Activated T-helper 1 cell treated with anti-CD3 and anti-CD28 coated beads, Interleukin-12 subunit alpha, Interleukin-12 subunit beta, Interleukin-2, Interleukin-4 antibody, amounts not matched to agents 30 ng/mL and 10 ng/mL and 1 ng/mL, durations not matched to agents 14 hours and 24 hours and 36 hours (primary cell): ENCODE measurements at regions not wholly inside any gene's neighbourhood (a gene's known extent, or its start where the extent isn't known, plus 50 kb on each side); places are given as distances from the start of the nearest gene placed in this dataset.
"Not testable (repeated sequence)": the region's sequence is repeated elsewhere in the genome, so short reads cannot be mapped to it uniquely, and the experiment has no call there.

ENCODE experiments used
- DNase-seq: peaks from one replicate; pipeline ENCODE4 v3.0.0; 2021; ENCODE audit warnings: low spot score
- H3K27ac Mint-ChIP-seq: one replicate; pipeline ENCODE4 v1.8.0; 2021; ENCODE audit warnings: mild to moderate bottlenecking, mixed read lengths
- H3K27me3 Mint-ChIP-seq: one replicate; pipeline ENCODE4 v1.8.0; 2022; ENCODE audit warnings: mild to moderate bottlenecking, moderate library complexity, mixed read lengths; ENCODE audit not compliant: insufficient read depth
- H3K36me3 Mint-ChIP-seq: one replicate; pipeline ENCODE4 v1.8.0; 2021; ENCODE audit warnings: low read depth, mixed read lengths
- H3K4me1 Mint-ChIP-seq: one replicate; pipeline ENCODE4 v1.8.0; 2021; ENCODE audit warnings: low read depth, mixed read lengths
- H3K4me3 Mint-ChIP-seq: one replicate; pipeline ENCODE4 v1.8.0; 2021; ENCODE audit warnings: mild to moderate bottlenecking, moderate library complexity, mixed read lengths
- H3K9me3 Mint-ChIP-seq: one replicate; pipeline ENCODE4 v1.8.0; 2021; ENCODE audit warnings: mixed read lengths
- intact Hi-C: fragments of 100-400 bp; cut with micrococcal nuclease; formaldehyde crosslinking; loops from one replicate; pipeline ENCODE4 v1.15.1; 2024

DNA sequence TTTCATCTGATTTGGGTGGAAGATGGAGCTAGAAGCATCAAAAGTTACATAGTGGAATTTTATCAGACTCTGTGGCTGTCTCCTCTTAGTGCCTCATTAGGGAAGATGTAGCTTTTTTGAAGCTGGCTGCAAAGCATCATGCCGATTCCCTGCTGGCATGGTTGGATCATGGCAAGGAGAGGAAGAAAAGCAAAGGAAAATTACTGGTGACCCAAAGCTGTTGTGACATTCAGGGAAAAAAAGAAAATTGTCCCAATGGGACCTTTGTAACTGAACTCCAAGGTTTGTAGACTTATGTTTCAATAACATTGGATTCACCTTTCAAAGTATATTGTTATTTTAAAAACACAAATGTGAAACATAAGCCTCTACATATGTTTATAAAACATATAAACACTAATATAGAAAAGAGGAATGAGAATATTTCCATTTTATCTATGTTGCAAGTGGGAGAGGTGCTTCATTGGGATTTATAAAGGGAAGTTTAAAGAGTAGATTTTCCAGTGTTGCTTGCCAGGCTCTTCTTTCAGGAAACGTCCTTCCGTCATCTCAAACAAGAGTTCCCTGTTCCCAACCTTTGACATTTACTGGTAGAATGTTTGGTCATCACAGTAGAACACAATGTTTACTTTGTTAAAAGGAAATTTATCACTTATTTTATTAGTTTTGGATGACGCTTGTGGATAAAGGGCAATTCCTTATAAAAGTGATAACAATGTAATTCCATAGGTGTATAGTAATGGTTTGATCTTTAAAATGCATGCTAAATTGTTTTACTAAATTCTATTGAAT lies 190.1 kb upstream of the GPRIN3 start:
- H3K27ac Mint-ChIP-seq: no peak overlapping the region
- H3K36me3 Mint-ChIP-seq: no peaks in the 10 kb centered on the region
- peaks cover 23% of the 10 kb centered on the region for H3K27me3 Mint-ChIP-seq
- no peak overlapping the region for H3K4me3 Mint-ChIP-seq
- H3K9me3 Mint-ChIP-seq: no peaks in the 10 kb centered on the region
- intact Hi-C loops: no loop called here
- H3K4me1 Mint-ChIP-seq: no peaks in the 10 kb centered on the region
- no peak for DNase-seq

DNA sequence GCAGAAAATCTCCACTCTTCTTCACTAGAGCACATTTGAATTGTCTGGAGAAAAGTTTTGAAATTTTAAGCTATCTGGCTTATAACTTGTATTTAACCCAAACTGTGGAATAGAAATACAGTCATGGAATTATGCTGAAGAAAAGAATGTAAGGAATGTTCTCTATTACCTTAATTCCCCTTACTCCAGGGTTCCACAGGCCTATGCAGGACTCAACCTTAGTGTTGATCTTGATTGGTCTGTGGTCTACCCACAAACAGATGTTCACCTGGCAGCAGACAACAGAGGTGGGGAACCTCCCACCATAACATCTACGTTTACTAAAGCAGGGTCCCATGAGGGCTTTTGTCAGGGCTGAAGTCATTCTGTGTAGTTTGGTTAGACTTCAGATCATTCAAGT lies 189.3 kb upstream of the GPRIN3 start:
- Mint-ChIP-seq H3K4me1 (no peaks in the 10 kb centered on the region), H3K9me3 (no peaks in the 10 kb centered on the region), H3K4me3 (no peak overlapping the region), H3K27ac (no peak overlapping the region), H3K27me3 (peaks cover 23% of the 10 kb centered on the region), H3K36me3 (no peaks in the 10 kb centered on the region)
- DNase-seq: no peak
- intact Hi-C loops: no loop called here

DNA sequence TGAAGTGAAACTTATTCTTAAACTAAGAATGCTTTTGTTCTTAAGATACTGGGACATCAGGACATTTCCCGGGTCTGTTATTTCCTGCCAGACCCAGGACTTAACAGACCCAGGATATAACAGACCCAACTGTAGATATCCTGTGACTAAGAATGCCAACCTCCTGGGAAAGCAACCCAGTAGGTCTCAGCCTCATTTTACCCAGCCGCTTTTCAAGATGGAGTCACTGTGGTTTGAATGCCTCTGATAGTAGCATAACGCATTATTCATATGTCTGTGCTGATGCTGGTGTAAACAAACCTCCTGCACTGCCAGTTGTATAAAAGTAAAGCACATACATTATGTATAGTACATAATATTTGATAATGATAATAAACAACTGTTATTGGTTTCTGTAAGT lies 185.8 kb upstream of the GPRIN3 start:
- peaks cover 4% of the 10 kb centered on the region for H3K27me3 Mint-ChIP-seq
- no peak overlapping the region for H3K27ac Mint-ChIP-seq
- no peaks in the 10 kb centered on the region for H3K9me3 Mint-ChIP-seq
- H3K4me3 Mint-ChIP-seq: no peak overlapping the region
- no peaks in the 10 kb centered on the region for H3K4me1 Mint-ChIP-seq
- no peak for DNase-seq
- intact Hi-C loops: no loop called here
- H3K36me3 Mint-ChIP-seq: no peaks in the 10 kb centered on the region

DNA sequence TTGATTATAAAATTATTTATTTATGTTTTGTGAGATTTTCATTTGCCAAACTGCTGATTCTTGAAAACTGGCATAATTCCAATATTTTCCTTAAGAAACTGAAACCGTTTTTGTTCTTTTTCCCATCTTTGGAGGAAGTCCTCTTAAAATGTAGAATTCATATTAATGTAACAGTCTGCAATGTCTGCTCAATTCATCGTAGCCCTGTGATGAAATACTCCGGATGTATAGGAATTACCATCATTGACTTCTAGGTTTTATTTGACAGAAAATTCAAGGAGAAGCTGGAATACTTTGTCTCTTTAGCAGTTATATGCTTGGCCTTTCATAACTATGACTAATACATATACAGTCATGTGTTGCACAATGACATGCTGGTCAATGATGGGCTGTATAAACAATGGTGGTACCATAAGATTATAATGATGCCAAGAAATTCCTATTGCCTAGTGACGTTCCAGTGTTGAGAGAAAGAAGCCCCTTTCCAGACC lies 185.0 kb upstream of the GPRIN3 start:
- H3K27me3 Mint-ChIP-seq: peaks cover 4% of the 10 kb centered on the region
- intact Hi-C loops: no loop called here

DNA sequence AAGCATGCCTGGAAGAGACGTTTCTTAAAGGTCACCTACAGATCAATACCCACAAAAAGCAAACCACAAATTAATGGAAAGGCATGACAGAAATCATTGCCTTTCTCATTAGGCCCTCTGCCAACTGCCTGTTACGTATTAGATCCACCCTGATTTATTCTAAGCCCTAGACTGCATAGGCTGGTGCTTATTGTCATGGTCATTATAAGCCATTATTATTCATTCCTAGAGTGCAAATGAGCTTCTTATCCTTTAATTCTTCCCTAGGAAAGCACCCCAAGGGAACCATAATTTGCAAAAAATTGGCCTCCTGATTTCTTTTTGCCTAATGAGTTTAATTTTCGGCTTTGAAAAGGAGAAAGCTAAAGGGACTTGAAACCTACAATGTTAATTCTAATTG lies 184.2 kb upstream of the GPRIN3 start:
- no peak for DNase-seq
- Mint-ChIP-seq H3K9me3 (no peaks in the 10 kb centered on the region), H3K27ac (no peak overlapping the region), H3K27me3 (peaks cover 2% of the 10 kb centered on the region), H3K4me3 (no peak overlapping the region), H3K36me3 (no peaks in the 10 kb centered on the region), H3K4me1 (no peaks in the 10 kb centered on the region)
- intact Hi-C loops: no loop called here

More for the DNA sequence above, 185.0 kb upstream of the GPRIN3 start:
- Mint-ChIP-seq H3K36me3 (no peaks in the 10 kb centered on the region), H3K4me3 (no peak overlapping the region), H3K4me1 (no peaks in the 10 kb centered on the region), H3K27ac (no peak overlapping the region), H3K9me3 (no peaks in the 10 kb centered on the region)
- DNase-seq: no peak

DNA sequence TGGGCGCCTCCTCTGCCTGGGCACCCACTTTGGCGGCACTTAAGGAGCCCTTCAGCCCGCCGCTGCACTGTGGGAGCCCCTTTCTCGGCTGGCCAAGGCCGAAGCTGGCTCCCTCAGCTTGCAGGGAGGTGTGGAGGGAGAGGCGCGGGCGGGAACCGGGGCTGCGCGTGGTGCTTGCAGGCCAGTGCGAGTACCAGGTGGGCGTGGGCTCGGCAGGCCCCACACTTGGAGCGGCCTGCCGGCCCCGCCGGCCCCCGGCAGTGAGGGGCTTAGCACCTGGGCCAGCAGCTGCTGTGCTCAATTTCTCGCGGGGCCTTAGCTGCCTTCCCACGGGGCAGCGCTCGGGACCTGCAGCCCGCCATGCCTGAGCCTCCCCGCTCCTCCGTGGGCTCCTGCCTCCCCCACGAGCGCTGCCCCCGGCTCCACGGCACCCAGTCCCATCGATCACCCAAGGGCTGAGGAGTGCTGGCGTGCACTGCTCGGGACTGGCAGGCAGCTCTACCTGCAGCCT lies 182.4 kb upstream of the GPRIN3 start:
- not testable (repeated sequence) for DNase-seq, H3K9me3 Mint-ChIP-seq
- intact Hi-C loops: loop anchor here (5.0 kb wide), 1 partner anchor 412 kb away; no protein-coding TSS in a partner anchor

DNA sequence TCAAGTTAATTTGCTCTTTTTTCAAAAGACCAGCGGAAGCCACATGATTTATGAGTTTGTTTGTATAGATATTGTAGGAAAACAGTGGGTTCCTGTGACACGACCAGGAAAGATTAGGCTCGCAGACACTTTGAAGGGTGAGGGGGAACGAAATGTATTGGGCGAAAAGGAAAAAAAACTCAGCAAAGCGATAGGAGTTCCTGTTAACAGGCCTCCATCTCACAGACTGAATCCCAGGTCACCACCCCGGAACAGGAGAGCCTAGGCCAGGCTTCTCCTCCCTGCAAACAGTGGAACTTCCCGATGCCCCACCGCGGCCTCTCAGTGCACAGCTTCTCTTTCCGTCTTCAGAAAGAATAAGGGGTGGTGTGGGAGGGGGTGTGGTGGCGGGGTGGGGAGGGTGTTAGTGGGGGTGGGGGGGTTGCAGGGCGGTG lies 181.8 kb upstream of the GPRIN3 start:
- Mint-ChIP-seq H3K4me3 (no peak overlapping the region), H3K9me3 (no peaks in the 10 kb centered on the region), H3K27me3 (no peaks in the 10 kb centered on the region), H3K27ac (no peak overlapping the region), H3K36me3 (no peaks in the 10 kb centered on the region), H3K4me1 (no peaks in the 10 kb centered on the region)
- intact Hi-C loops: loop anchor here (5.0 kb wide), 1 partner anchor 413 kb away; no protein-coding TSS in a partner anchor
- no peak for DNase-seq

More for the DNA sequence above, 182.4 kb upstream of the GPRIN3 start:
- not testable (repeated sequence) for H3K4me1 Mint-ChIP-seq, H3K36me3 Mint-ChIP-seq, H3K4me3 Mint-ChIP-seq, H3K27ac Mint-ChIP-seq, H3K27me3 Mint-ChIP-seq

DNA sequence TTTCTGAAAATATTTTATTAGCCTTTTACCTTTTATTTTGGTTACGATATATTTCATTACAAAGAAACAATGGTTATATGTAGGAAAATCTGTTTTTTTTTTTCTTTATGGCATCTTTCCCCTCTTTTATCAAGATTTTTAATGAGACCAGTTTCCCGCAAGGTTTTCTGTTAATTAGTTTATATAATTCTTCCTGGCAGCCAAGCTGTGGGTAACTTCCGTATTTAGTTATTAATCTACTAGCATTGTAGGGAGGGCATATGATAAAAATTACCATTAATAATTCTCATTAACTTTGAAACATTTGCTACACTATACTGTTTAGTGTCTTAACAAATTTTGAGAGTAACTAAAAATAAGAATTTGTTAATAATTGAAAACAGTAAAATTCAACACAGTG lies 181.1 kb upstream of the GPRIN3 start:
- no peaks in the 10 kb centered on the region for H3K36me3 Mint-ChIP-seq
- intact Hi-C loops: loop anchor here (5.0 kb wide), 1 partner anchor 414 kb away; no protein-coding TSS in a partner anchor
- no peak overlapping the region for H3K4me3 Mint-ChIP-seq
- no peaks in the 10 kb centered on the region for H3K9me3 Mint-ChIP-seq
- H3K27me3 Mint-ChIP-seq: no peaks in the 10 kb centered on the region
- H3K27ac Mint-ChIP-seq: no peak overlapping the region
- no peak for DNase-seq
- no peaks in the 10 kb centered on the region for H3K4me1 Mint-ChIP-seq

DNA sequence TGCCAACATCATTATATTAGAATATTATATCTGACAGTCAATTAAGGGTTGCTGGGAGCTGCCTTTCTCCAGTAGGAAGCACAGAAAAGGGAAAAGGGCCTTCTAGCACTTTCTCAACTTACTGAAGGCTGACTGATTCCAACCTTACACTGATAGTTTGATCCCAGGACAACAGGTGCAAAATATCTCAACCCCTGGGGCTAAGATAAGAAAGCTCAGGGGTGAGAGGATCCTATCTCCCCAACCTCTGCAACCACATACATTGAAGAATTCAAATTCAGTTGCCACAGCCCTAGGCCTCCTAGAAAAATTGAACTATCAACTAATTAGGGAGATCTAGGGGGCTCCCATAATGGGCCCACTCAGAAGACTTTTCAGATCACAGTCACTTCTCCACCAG lies 179.1 kb upstream of the GPRIN3 start:
- DNase-seq: no peak
- intact Hi-C loops: loop anchor here (5.0 kb wide), 1 partner anchor 416 kb away; no protein-coding TSS in a partner anchor
- H3K4me3 Mint-ChIP-seq: no peak overlapping the region
- no peaks in the 10 kb centered on the region for H3K9me3 Mint-ChIP-seq
- no peak overlapping the region for H3K27ac Mint-ChIP-seq
- peaks cover 1% of the 10 kb centered on the region for H3K27me3 Mint-ChIP-seq
- no peaks in the 10 kb centered on the region for H3K4me1 Mint-ChIP-seq
- H3K36me3 Mint-ChIP-seq: no peaks in the 10 kb centered on the region

DNA sequence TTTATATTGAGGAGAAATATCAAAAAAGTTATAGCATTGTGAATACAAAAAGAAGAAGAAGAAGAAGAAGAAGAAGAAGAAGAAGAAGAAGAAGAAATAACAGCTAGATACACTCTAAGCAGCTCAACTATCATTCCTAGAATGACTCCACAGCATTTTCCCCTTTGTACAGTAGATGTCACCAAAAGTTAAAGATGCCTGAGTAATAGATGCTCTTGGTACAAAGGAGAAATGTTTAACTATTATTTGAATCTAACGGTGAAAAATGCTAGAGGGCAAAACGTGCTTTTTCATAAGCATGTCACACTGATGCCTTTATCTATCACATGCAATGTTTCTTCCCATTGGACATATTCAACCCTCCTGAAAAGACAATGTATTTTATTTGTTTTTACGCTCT lies 178.4 kb upstream of the GPRIN3 start:
- no peaks in the 10 kb centered on the region for H3K9me3 Mint-ChIP-seq
- intact Hi-C loops: loop anchor here (5.0 kb wide), 1 partner anchor 416 kb away; no protein-coding TSS in a partner anchor

DNA sequence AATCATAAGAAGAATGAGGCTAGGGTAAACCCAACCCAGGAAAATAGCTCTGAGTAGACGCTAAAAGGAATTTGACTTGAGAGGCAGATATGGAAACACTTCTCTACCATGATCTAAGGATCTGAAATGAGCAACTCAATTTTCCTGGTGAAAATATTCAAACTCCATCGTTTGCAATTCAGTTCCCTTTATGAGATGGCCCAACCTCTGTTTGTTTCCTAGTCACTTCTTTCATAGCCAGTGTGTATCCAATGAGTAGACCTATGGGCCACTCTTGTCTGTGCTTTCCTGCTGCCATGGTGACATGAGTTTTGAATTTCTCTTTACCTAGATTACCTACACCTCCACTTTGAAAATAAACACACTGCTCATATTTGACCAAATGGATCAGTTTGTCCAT lies 176.2 kb upstream of the GPRIN3 start:
- DNase-seq: no peak
- Mint-ChIP-seq H3K27me3 (peaks cover 7% of the 10 kb centered on the region), H3K9me3 (peaks cover 11% of the 10 kb centered on the region), H3K36me3 (peaks cover 2% of the 10 kb centered on the region), H3K4me1 (no peaks in the 10 kb centered on the region), H3K27ac (no peak overlapping the region), H3K4me3 (no peak overlapping the region)
- intact Hi-C loops: no loop called here

More for the DNA sequence above, 178.4 kb upstream of the GPRIN3 start:
- Mint-ChIP-seq H3K27ac (no peak overlapping the region), H3K4me3 (no peak overlapping the region), H3K4me1 (no peaks in the 10 kb centered on the region), H3K27me3 (peaks cover 2% of the 10 kb centered on the region), H3K36me3 (no peaks in the 10 kb centered on the region)
- no peak for DNase-seq

DNA sequence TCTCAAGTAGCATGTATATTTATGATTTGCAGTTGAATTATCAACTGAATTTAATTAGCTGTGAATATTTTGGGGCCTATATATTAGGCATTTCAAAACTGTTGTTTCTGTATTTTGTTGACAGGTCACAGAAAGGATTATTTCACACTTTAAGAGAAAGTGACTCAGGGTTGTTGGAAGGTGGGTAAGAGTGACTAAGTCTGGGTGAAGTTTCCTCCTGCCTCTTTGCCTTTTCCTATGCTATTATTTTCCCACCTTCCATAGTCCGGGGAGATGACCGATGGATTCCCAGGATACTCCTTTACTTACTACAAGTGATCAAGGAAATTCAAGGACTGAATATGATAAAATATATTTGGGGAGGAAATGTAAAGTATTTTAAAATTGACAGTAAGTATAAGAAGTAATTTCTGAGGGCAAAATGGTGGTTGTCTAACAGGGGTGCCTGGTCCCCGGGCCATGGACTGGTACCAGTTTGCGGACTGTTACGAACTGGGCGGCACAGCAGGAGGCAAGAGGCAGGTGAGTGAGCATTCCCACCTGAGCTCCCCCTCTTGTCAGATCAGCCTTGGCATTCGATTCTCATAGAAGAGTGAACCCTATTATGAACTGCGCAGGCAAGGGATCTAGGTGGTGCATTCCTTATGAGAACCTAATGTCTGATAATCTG lies 175.5 kb upstream of the GPRIN3 start:
- peaks cover 8% of the 10 kb centered on the region for H3K27me3 Mint-ChIP-seq
- intact Hi-C loops: no loop called here
- no peak overlapping the region for H3K4me3 Mint-ChIP-seq
- H3K4me1 Mint-ChIP-seq: no peaks in the 10 kb centered on the region
- no peak for DNase-seq
- no peak overlapping the region for H3K27ac Mint-ChIP-seq
- peaks cover 11% of the 10 kb centered on the region for H3K9me3 Mint-ChIP-seq
- H3K36me3 Mint-ChIP-seq: peaks cover 2% of the 10 kb centered on the region

DNA sequence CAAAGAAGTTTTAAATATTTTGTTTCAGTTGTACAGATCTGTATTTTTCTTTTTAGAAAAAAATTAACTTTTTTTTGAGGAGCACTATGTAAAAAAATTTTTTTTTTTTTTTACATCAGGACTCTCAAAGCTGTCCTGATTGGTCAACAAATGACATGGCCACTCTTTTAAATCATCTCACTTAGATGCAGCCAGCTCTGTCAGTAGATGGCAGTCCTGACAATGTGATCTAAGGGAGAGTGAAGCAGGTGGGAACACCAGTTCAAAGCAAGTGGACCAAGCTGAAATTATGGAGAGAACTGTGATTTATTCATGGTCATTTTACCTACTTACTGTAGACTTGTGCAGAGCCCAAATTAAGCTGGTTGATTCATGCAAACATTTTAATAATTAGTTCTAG lies 174.7 kb upstream of the GPRIN3 start:
- no peak for DNase-seq
- Mint-ChIP-seq H3K4me1 (no peaks in the 10 kb centered on the region), H3K27ac (no peak overlapping the region), H3K27me3 (peaks cover 8% of the 10 kb centered on the region), H3K9me3 (peaks cover 11% of the 10 kb centered on the region), H3K4me3 (no peak overlapping the region), H3K36me3 (peaks cover 2% of the 10 kb centered on the region)
- intact Hi-C loops: no loop called here
